Stimulated activated CD8-positive, alpha-beta memory T cell treated with anti-CD3 and anti-CD28 coated beads, Interleukin-4, amount 100 ng/mL, for 1 hour (primary cell): ENCODE measurements at regions not wholly inside any gene's neighbourhood (a gene's known extent, or its start where the extent isn't known, plus 50 kb on each side); places are given as distances from the start of the nearest gene placed in this dataset.
"Not testable (repeated sequence)": the region's sequence is repeated elsewhere in the genome, so short reads cannot be mapped to it uniquely, and the experiment has no call there.

Experiments
- DNase-seq, 2 donors: peaks; one replicate each; pipeline ENCODE4 v3.0.0-alpha.2; 2020; ENCODE audit warnings: low read depth in 2 of 2, low spot score in 1 of 2

GRCh38 chr13:80718970-80719369, 378.0 kb upstream of the SPRY2 start:
- DNase-seq: no peak

- DNase-seq: no peak
Measured at GRCh38 chr13:80717776-80718175, 376.9 kb upstream of the SPRY2 start.

GRCh38 chr13:80716610-80717081, 375.7 kb upstream of the SPRY2 start:
- DNase-seq: no peak

GRCh38 chr13:80712026-80712425, 371.1 kb upstream of the SPRY2 start:
- no peak for DNase-seq

- DNase-seq: no peak
Measured at GRCh38 chr13:80708791-80709190, 367.9 kb upstream of the SPRY2 start.

GRCh38 chr13:80707000-80707983, 366.4 kb upstream of the SPRY2 start:
- no peak for DNase-seq

- DNase-seq: no peak
Measured at GRCh38 chr13:80706164-80706471, 365.2 kb upstream of the SPRY2 start.

GRCh38 chr13:80705371-80706163, 364.6 kb upstream of the SPRY2 start:
- no peak for DNase-seq

- DNase-seq: no peak
Measured at GRCh38 chr13:80704369-80704768, 363.4 kb upstream of the SPRY2 start.

GRCh38 chr13:80695841-80696240, 354.9 kb upstream of the SPRY2 start:
- DNase-seq: no peak

- DNase-seq: not testable (repeated sequence)
Measured at GRCh38 chr13:80691814-80692213, 350.9 kb upstream of the SPRY2 start.

GRCh38 chr13:80690208-80690607, 349.3 kb upstream of the SPRY2 start:
- DNase-seq: no peak

GRCh38 chr13:80688593-80688992, 347.7 kb upstream of the SPRY2 start:
- no peak for DNase-seq

- no peak for DNase-seq
Measured at GRCh38 chr13:80685942-80686341, 345.0 kb upstream of the SPRY2 start.

- DNase-seq: no peak
Measured at GRCh38 chr13:80684217-80684991, 343.5 kb upstream of the SPRY2 start.

GRCh38 chr13:80680786-80681366, 339.9 kb upstream of the SPRY2 start:
- DNase-seq: no peak

- DNase-seq: no peak
Measured at GRCh38 chr13:80679423-80679822, 338.5 kb upstream of the SPRY2 start.

- no peak for DNase-seq
Measured at GRCh38 chr13:80677227-80677626, 336.3 kb upstream of the SPRY2 start.

GRCh38 chr13:80675442-80675841, 334.5 kb upstream of the SPRY2 start:
- not testable (repeated sequence) for DNase-seq

- DNase-seq: no peak
Measured at GRCh38 chr13:80671773-80672172, 330.8 kb upstream of the SPRY2 start.

- DNase-seq: no peak
Measured at GRCh38 chr13:80669112-80669511, 328.2 kb upstream of the SPRY2 start.
